K562 (cell line): ENCODE measurements at regions not wholly inside any gene's neighbourhood (a gene's known extent, or its start where the extent isn't known, plus 50 kb on each side); places are given as distances from the start of the nearest gene placed in this dataset.

ENCODE experiments used
- FOXM1 ChIP-seq, 2 experiments: fragments of 450-650 bp in 1 of 2; sonication (generic) in 1 of 2; formaldehyde crosslinking in 1 of 2; IDR thresholded peaks; 2 replicates each; pipeline versions ENCODE4 v1.6.1 to v1.9.0; 2017 to 2022; ENCODE audit warnings: low read depth in 2 of 2, mild to moderate bottlenecking in 2 of 2, missing genetic modification reagents in 1 of 2, moderate library complexity in 1 of 2
- GABPA ChIP-seq: fragments of 200-800 bp; sonication (Bioruptor generic); conservative IDR thresholded peaks from 2 replicates; pipeline ENCODE4 v1.6.1; 2016; ENCODE audit warnings: low read depth, missing genetic modification characterization, missing compliant biosample characterization
- HNRNPUL1 ChIP-seq: fragments of 200-400 bp; formaldehyde crosslinking; IDR thresholded peaks from 2 replicates; pipeline ENCODE4 v1.6.1; 2017; ENCODE audit warnings: low read length
- NRF1 ChIP-seq, 2 experiments: fragments of 450-650 bp; IDR thresholded peaks in 1 of 2; conservative IDR thresholded peaks in 1 of 2; 2 replicates each; pipeline ENCODE4 v1.6.1; 2014; ENCODE audit warnings: mild to moderate bottlenecking in 2 of 2
- TOE1 ChIP-seq, 2 experiments: fragments of 450-650 bp in 1 of 2; sonication (generic) in 1 of 2; formaldehyde crosslinking in 1 of 2; IDR thresholded peaks; 2 replicates each; pipeline versions ENCODE4 v1.7.1 to v1.8.0; 2016 to 2022; ENCODE audit warnings: borderline replicate concordance in 2 of 2, mild to moderate bottlenecking in 2 of 2, antibody characterized with exemption in 1 of 2, inconsistent platforms in 1 of 2, low read depth in 1 of 2, missing genetic modification reagents in 1 of 2, moderate library complexity in 1 of 2
- YY1 ChIP-seq, 3 experiments: IDR thresholded peaks; 2 replicates each; pipeline ENCODE4 v1.6.1; 2011; ENCODE audit warnings: low read length in 2 of 3, mild to moderate bottlenecking in 2 of 3, moderate library complexity in 2 of 3, borderline replicate concordance in 1 of 3, control low read depth in 1 of 3, low read depth in 1 of 3; ENCODE audit not compliant: insufficient read depth in 3 of 3, insufficient replicate concordance in 2 of 3, control insufficient read depth in 1 of 3, insufficient read length in 1 of 3; ENCODE audit errors: extremely low read depth in 1 of 3
- TF ChIP-seq, protein P1 (sequence below), 3 experiments: IDR thresholded peaks in 2 of 3; conservative IDR thresholded peaks in 1 of 3; 2 replicates each; pipeline ENCODE4 v1.5.1; 2011 to 2012; ENCODE audit warnings: low read length in 3 of 3, mild to moderate bottlenecking in 3 of 3, control low read depth in 2 of 3, improper control_type of control experiment in 1 of 3, inconsistent platforms in 1 of 3, low read depth in 1 of 3, mixed read lengths in 1 of 3, moderate library complexity in 1 of 3; ENCODE audit not compliant: insufficient read depth in 2 of 3
- TF ChIP-seq, protein P2 (sequence below): sonication (generic); formaldehyde crosslinking; IDR thresholded peaks from 2 replicates; pipeline ENCODE4 v1.9.0; 2022; ENCODE audit warnings: mild to moderate bottlenecking, missing genetic modification reagents

DNA sequence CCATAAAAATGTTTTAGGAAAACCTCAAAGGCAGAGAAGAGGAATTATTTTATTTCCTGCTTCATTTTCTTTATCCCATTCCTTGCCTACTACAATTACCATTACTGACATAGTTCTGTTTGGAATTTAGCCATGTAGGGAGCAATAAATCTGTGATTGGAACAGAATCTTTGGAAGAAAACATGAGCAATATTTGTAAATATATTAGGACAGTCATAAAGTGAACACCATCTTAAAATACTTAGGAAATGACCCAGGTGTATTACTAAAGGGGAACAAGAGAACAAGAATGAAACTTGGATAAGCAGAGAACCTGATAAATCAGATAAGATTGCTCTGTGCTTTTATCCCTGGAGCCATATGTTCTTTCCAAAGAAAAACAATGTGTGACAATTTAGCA lies 1326.0 kb upstream of the FLRT2 start:
- TF ChIP-seq NRF1 (conservative IDR thresholded peaks at IDR 0.05 in 1 of 2, IDR thresholded peaks at IDR 0.05 in 1 of 2) (no peak), FOXM1 (IDR thresholded peaks at IDR 0.05; ENCODE audit: low read depth) (no peak), FOXM1 (CRISPR knock-in tag; IDR thresholded peaks at IDR 0.05; ENCODE audit: low read depth) (no peak), HNRNPUL1 (no peak), GABPA (tag) (no peak), TOE1 (IDR thresholded peaks at IDR 0.05; ENCODE audit: borderline replicate concordance) (no peak), TOE1 (CRISPR knock-in tag; IDR thresholded peaks at IDR 0.05; ENCODE audit: borderline replicate concordance, low read depth) (no peak), YY1 (IDR thresholded peaks at IDR 0.05; ENCODE audit: borderline replicate concordance in 1 of 3, control insufficient read depth in 1 of 3, extremely low read depth in 1 of 3, insufficient read depth in 3 of 3, insufficient read length in 1 of 3, insufficient replicate concordance in 2 of 3, low read depth in 1 of 3, low read length in 2 of 3) (no peak)
- TF ChIP-seq, protein P1, sequence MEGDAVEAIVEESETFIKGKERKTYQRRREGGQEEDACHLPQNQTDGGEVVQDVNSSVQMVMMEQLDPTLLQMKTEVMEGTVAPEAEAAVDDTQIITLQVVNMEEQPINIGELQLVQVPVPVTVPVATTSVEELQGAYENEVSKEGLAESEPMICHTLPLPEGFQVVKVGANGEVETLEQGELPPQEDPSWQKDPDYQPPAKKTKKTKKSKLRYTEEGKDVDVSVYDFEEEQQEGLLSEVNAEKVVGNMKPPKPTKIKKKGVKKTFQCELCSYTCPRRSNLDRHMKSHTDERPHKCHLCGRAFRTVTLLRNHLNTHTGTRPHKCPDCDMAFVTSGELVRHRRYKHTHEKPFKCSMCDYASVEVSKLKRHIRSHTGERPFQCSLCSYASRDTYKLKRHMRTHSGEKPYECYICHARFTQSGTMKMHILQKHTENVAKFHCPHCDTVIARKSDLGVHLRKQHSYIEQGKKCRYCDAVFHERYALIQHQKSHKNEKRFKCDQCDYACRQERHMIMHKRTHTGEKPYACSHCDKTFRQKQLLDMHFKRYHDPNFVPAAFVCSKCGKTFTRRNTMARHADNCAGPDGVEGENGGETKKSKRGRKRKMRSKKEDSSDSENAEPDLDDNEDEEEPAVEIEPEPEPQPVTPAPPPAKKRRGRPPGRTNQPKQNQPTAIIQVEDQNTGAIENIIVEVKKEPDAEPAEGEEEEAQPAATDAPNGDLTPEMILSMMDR (IDR thresholded peaks at IDR 0.05 in 2 of 3, conservative IDR thresholded peaks at IDR 0.05 in 1 of 3; ENCODE audit: insufficient read depth in 2 of 3, low read depth in 1 of 3, low read length in 3 of 3), result no peak
- TF ChIP-seq, protein P2, sequence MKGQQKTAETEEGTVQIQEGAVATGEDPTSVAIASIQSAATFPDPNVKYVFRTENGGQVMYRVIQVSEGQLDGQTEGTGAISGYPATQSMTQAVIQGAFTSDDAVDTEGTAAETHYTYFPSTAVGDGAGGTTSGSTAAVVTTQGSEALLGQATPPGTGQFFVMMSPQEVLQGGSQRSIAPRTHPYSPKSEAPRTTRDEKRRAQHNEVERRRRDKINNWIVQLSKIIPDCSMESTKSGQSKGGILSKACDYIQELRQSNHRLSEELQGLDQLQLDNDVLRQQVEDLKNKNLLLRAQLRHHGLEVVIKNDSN, result no peak
